ENCODE measurements at regions not wholly inside any gene's neighbourhood (a gene's known extent, or its start where the extent isn't known, plus 50 kb on each side); places are given as distances from the start of the nearest gene placed in this dataset.

- WGBS, 2 donors: 80 to 85% methylated on average over 3 of the region's 3 CpGs
- no peak overlapping the region for H3K27ac ChIP-seq
- no peaks in the 10 kb centered on the region for H3K27me3 ChIP-seq
- ATAC-seq (ENCODE audit: low FRiP score in 2 of 2) (no peak), DNase-seq (no peak)
- no peak overlapping the region for H3K4me3 ChIP-seq
- peaks cover 0 to 5% (median 2%) of the 10 kb centered on the region in 4 donors for H3K4me1 ChIP-seq
- H3K9me3 ChIP-seq: no peaks in the 10 kb centered on the region
- TF ChIP-seq POLR2AphosphoS5 (IDR thresholded peaks at IDR 0.05) (no peak), POLR2A (IDR thresholded peaks at IDR 0.05) (no peak), CTCF (IDR thresholded peaks at IDR 0.05) (no peak), EP300 (IDR thresholded peaks at IDR 0.05) (no peak)
- no peaks in the 10 kb centered on the region for H3K36me3 ChIP-seq
These were observed 135.9 kb upstream of the TMTC4 start for GRCh38 chr13:100810481-100810880.

- Histone ChIP-seq H3K27ac (no peak overlapping the region), H3K4me3 (no peak overlapping the region), H3K27me3 (no peaks in the 10 kb centered on the region), H3K4me1 (peaks cover 0 to 5% (median 2%) of the 10 kb centered on the region in 4 donors), H3K36me3 (no peaks in the 10 kb centered on the region), H3K9me3 (no peaks in the 10 kb centered on the region)
- TF ChIP-seq EP300 (IDR thresholded peaks at IDR 0.05) (no peak), POLR2A (IDR thresholded peaks at IDR 0.05) (no peak), POLR2AphosphoS5 (IDR thresholded peaks at IDR 0.05) (no peak), CTCF (IDR thresholded peaks at IDR 0.05) (no peak)
- 53 to 68% methylated on average over 3 of the region's 3 CpGs for WGBS, 2 donors
- DNase-seq (no peak), ATAC-seq (ENCODE audit: low FRiP score in 2 of 2) (no peak)
These were observed 135.3 kb upstream of the TMTC4 start for GRCh38 chr13:100809856-100810255.

GRCh38 chr13:100809129-100809390, 134.5 kb upstream of the TMTC4 start:
- no peak overlapping the region for H3K4me3 ChIP-seq
- no peak for ATAC-seq (ENCODE audit: low FRiP score in 2 of 2)
- H3K36me3 ChIP-seq: no peaks in the 10 kb centered on the region
- no peaks in the 10 kb centered on the region for H3K9me3 ChIP-seq
- H3K4me1 ChIP-seq: peaks cover 0 to 5% (median 2%) of the 10 kb centered on the region in 4 donors
- H3K27ac ChIP-seq: no peak overlapping the region
- no peak for TF ChIP-seq POLR2AphosphoS5 (IDR thresholded peaks at IDR 0.05)
- no peak for TF ChIP-seq CTCF (IDR thresholded peaks at IDR 0.05)
- no peak for TF ChIP-seq POLR2A (IDR thresholded peaks at IDR 0.05)
- no peak for TF ChIP-seq EP300 (IDR thresholded peaks at IDR 0.05)
- no peaks in the 10 kb centered on the region for H3K27me3 ChIP-seq
- 89 to 90% methylated on average over 2 of the region's 2 CpGs for WGBS, 2 donors
- DNase-seq: no peak

GRCh38 chr13:100808330-100809128, 133.9 kb upstream of the TMTC4 start:
- Histone ChIP-seq H3K9me3 (no peaks in the 10 kb centered on the region), H3K27me3 (no peaks in the 10 kb centered on the region), H3K36me3 (no peaks in the 10 kb centered on the region), H3K27ac (no peak overlapping the region), H3K4me3 (no peak overlapping the region), H3K4me1 (peaks cover 0 to 4% (median 2%) of the 10 kb centered on the region in 4 donors)
- no peak for DNase-seq
- WGBS, 2 donors: 72 to 74% methylated on average over 8 of the region's 8 CpGs
- TF ChIP-seq POLR2A (IDR thresholded peaks at IDR 0.05) (no peak), POLR2AphosphoS5 (IDR thresholded peaks at IDR 0.05) (no peak), CTCF (IDR thresholded peaks at IDR 0.05) (no peak), EP300 (IDR thresholded peaks at IDR 0.05) (no peak)
- ATAC-seq (ENCODE audit: low FRiP score in 2 of 2): no peak

GRCh38 chr13:100803091-100803490, 128.5 kb upstream of the TMTC4 start:
- TF ChIP-seq CTCF (IDR thresholded peaks at IDR 0.05) (no peak), EP300 (IDR thresholded peaks at IDR 0.05) (no peak), POLR2AphosphoS5 (IDR thresholded peaks at IDR 0.05) (no peak), POLR2A (IDR thresholded peaks at IDR 0.05) (no peak)
- H3K4me3 ChIP-seq: no peak overlapping the region
- DNase-seq: no peak
- H3K27me3 ChIP-seq: no peaks in the 10 kb centered on the region
- H3K9me3 ChIP-seq: no peaks in the 10 kb centered on the region
- H3K36me3 ChIP-seq: no peaks in the 10 kb centered on the region
- no peak overlapping the region for H3K27ac ChIP-seq
- no peak for ATAC-seq (ENCODE audit: low FRiP score in 2 of 2)
- no peaks in the 10 kb centered on the region for H3K4me1 ChIP-seq
- 72 to 81% methylated on average over 6 of the region's 6 CpGs for WGBS, 2 donors
